Neural cell (in vitro differentiated cells): ENCODE measurements at regions not wholly inside any gene's neighbourhood (a gene's known extent, or its start where the extent isn't known, plus 50 kb on each side); places are given as distances from the start of the nearest gene placed in this dataset.

Experiments used
- H2AFZ ChIP-seq: fragments of 200-600, 300-800 bp; sonication (generic), shearing (Covaris generic); 2 replicates; pipeline ENCODE4 v1.6.0; 2014; ENCODE audit warnings: low read depth, mild to moderate bottlenecking, antibody characterized with exemption, low read length, moderate library complexity
- H3F3A ChIP-seq: fragments of 200-600 bp; shearing (Covaris generic); 2 replicates; pipeline ENCODE4 v1.6.1; 2016; ENCODE audit warnings: mild to moderate bottlenecking, moderate library complexity, mixed read lengths, antibody characterized with exemption, low read length; ENCODE audit not compliant: insufficient read depth, poor library complexity, severe bottlenecking
- H3K27ac ChIP-seq: fragments of 200-600, 300-800 bp; sonication (generic), shearing (Covaris generic); 2 replicates; pipeline ENCODE4 v1.5.1; 2014; ENCODE audit warnings: mild to moderate bottlenecking, low read length, moderate library complexity
- H3K27me3 ChIP-seq: fragments of 300-800, 200-600 bp; sonication (generic), shearing (Covaris generic); 2 replicates; pipeline ENCODE4 v1.6.0; 2014; ENCODE audit warnings: mild to moderate bottlenecking, low read depth, low read length, moderate library complexity; ENCODE audit not compliant: insufficient read depth
- H3K36me3 ChIP-seq: fragments of 300-800, 200-600 bp; sonication (generic), shearing (Covaris generic); 2 replicates; pipeline ENCODE4 v1.5.1; 2014; ENCODE audit warnings: mild to moderate bottlenecking, antibody characterized with exemption, low read length, moderate library complexity; ENCODE audit not compliant: insufficient read depth
- H3K4me2 ChIP-seq: fragments of 300-800, 200-600 bp; sonication (generic), shearing (Covaris generic); 2 replicates; pipeline ENCODE4 v1.6.0; 2014; ENCODE audit warnings: mild to moderate bottlenecking, low read length
- H3K4me3 ChIP-seq: fragments of 300-800, 200-600 bp; sonication (generic), shearing (Covaris generic); 2 replicates; pipeline ENCODE4 v1.5.1; 2014; ENCODE audit warnings: mild to moderate bottlenecking, low read length, moderate library complexity
- H3K79me2 ChIP-seq: fragments of 200-600 bp; shearing (Covaris generic); replicated peaks from 2 replicates; pipeline ENCODE4 v1.6.0; 2014; ENCODE audit warnings: mild to moderate bottlenecking, low read length, moderate library complexity; ENCODE audit not compliant: insufficient read depth
- H3K9ac ChIP-seq: fragments of 300-800, 200-600 bp; sonication (generic), shearing (Covaris generic); 2 replicates; pipeline ENCODE4 v1.6.1; 2016; ENCODE audit warnings: mild to moderate bottlenecking, low read length, mixed read lengths
- H3K9me2 ChIP-seq: fragments of 200-600 bp; shearing (Covaris generic); 2 replicates; pipeline ENCODE4 v1.6.1; 2016; ENCODE audit warnings: mild to moderate bottlenecking, low read length, mixed read lengths; ENCODE audit not compliant: insufficient read depth
- H3K9me3 ChIP-seq: fragments of 200-600, 300-800 bp; sonication (generic), shearing (Covaris generic); 2 replicates; pipeline ENCODE4 v1.6.1; 2016; ENCODE audit warnings: mild to moderate bottlenecking, mixed run types, low read length, moderate library complexity, mixed read lengths
- H4K20me1 ChIP-seq: fragments of 200-600 bp; shearing (Covaris generic); 2 replicates; pipeline ENCODE4 v1.6.1; 2016; ENCODE audit warnings: mild to moderate bottlenecking, mixed run types; ENCODE audit not compliant: insufficient read depth
- CTCF ChIP-seq: fragments of 450-650 bp; IDR thresholded peaks from 2 replicates; pipeline ENCODE4 v1.5.1; 2014; ENCODE audit warnings: antibody characterized with exemption, mild to moderate bottlenecking, moderate library complexity; ENCODE audit not compliant: poor library complexity, severe bottlenecking
- EP300 ChIP-seq: fragments of 450-650 bp; conservative IDR thresholded peaks from 2 replicates; pipeline ENCODE4 v1.6.1; 2014; ENCODE audit warnings: antibody characterized with exemption, mild to moderate bottlenecking, moderate library complexity; ENCODE audit not compliant: poor library complexity, severe bottlenecking
- EZH2 ChIP-seq: fragments of 200-600, 300-800 bp; shearing (Covaris generic), sonication (generic); IDR thresholded peaks from 2 replicates; pipeline ENCODE4 v1.6.1; 2014; ENCODE audit warnings: antibody characterized with exemption, low read length, borderline replicate concordance, mild to moderate bottlenecking; ENCODE audit not compliant: insufficient read depth, poor library complexity, severe bottlenecking
- MXI1 ChIP-seq: fragments of 450-650 bp; conservative IDR thresholded peaks from 2 replicates; pipeline ENCODE4 v1.6.1; 2014; ENCODE audit warnings: antibody characterized with exemption, mild to moderate bottlenecking; ENCODE audit not compliant: poor library complexity, severe bottlenecking
- POLR2AphosphoS5 ChIP-seq: IDR thresholded peaks from 2 replicates; pipeline ENCODE4 v1.6.1; 2012
- RAD21 ChIP-seq: fragments of 450-650 bp; conservative IDR thresholded peaks from 2 replicates; pipeline ENCODE4 v1.6.1; 2014; ENCODE audit warnings: antibody characterized with exemption, mild to moderate bottlenecking, moderate library complexity
- REST ChIP-seq: IDR thresholded peaks from 2 replicates; pipeline ENCODE4 v1.6.1; 2012; ENCODE audit warnings: borderline replicate concordance
- SMC3 ChIP-seq: fragments of 450-650 bp; conservative IDR thresholded peaks from 2 replicates; pipeline ENCODE4 v1.6.1; 2014; ENCODE audit warnings: antibody characterized with exemption, mild to moderate bottlenecking, moderate library complexity; ENCODE audit not compliant: poor library complexity
- TAF1 ChIP-seq: IDR thresholded peaks from 2 replicates; pipeline ENCODE4 v1.6.1; 2012; ENCODE audit warnings: low read depth

- H3K9ac ChIP-seq, result no peak overlapping the region
- no peaks in the 10 kb centered on the region for H3K9me3 ChIP-seq
- no peak for TF ChIP-seq MXI1
- TF ChIP-seq REST, result no peak
- TF ChIP-seq TAF1, result no peak
- TF ChIP-seq CTCF, result no peak
- no peak for TF ChIP-seq EZH2
- H3K4me3 ChIP-seq, result no peak overlapping the region
- no peaks in the 10 kb centered on the region for H3K36me3 ChIP-seq
- H3K4me2 ChIP-seq, result no peak overlapping the region
- no peaks in the 10 kb centered on the region for H3K79me2 ChIP-seq
- H4K20me1 ChIP-seq, result no peaks in the 10 kb centered on the region
- H3K27me3 ChIP-seq, result no peaks in the 10 kb centered on the region
- no peaks in the 10 kb centered on the region for H3K9me2 ChIP-seq
- no peak overlapping the region for H3K27ac ChIP-seq
- H3F3A ChIP-seq, result no peaks in the 10 kb centered on the region
- H2AFZ ChIP-seq, result no peak overlapping the region
Observed at GRCh38 chr20:61026173-61026572, 225.9 kb upstream of the CDH4 start.

GRCh38 chr20:61026731-61027130 is 225.3 kb upstream of the CDH4 start:
- H3K4me3 ChIP-seq, result no peak overlapping the region
- H3K9me2 ChIP-seq, result no peaks in the 10 kb centered on the region
- H3K9ac ChIP-seq, result no peak overlapping the region
- no peaks in the 10 kb centered on the region for H3K36me3 ChIP-seq
- no peaks in the 10 kb centered on the region for H4K20me1 ChIP-seq
- no peaks in the 10 kb centered on the region for H3K9me3 ChIP-seq
- H2AFZ ChIP-seq, result no peak overlapping the region
- no peak overlapping the region for H3K27ac ChIP-seq
- no peak for TF ChIP-seq TAF1
- TF ChIP-seq MXI1, result no peak
- no peak for TF ChIP-seq SMC3
- TF ChIP-seq RAD21, result no peak
- no peak for TF ChIP-seq REST
- no peak for TF ChIP-seq CTCF
- no peak for TF ChIP-seq EZH2
- no peak for TF ChIP-seq EP300
- TF ChIP-seq POLR2AphosphoS5, result no peak
- H3K79me2 ChIP-seq, result no peaks in the 10 kb centered on the region
- no peaks in the 10 kb centered on the region for H3K27me3 ChIP-seq
- no peaks in the 10 kb centered on the region for H3F3A ChIP-seq
- H3K4me2 ChIP-seq, result no peak overlapping the region
